Mesothelial cell of epicardium (in vitro differentiated cells): ENCODE measurements at regions not wholly inside any gene's neighbourhood (a gene's known extent, or its start where the extent isn't known, plus 50 kb on each side); places are given as distances from the start of the nearest gene placed in this dataset.
"Not testable (repeated sequence)": the region's sequence is repeated elsewhere in the genome, so short reads cannot be mapped to it uniquely, and the experiment has no call there.

Experiments used
- DNase-seq, 2 experiments: peaks; one replicate each; pipeline ENCODE4 v3.0.0; 2021; ENCODE audit warnings: low spot score in 2 of 2; ENCODE audit not compliant: unreplicated experiment in 2 of 2
- H3K27ac Mint-ChIP-seq: 2 replicates; pipeline ENCODE4 v1.8.0; 2021; ENCODE audit warnings: mixed read lengths
- H3K27me3 Mint-ChIP-seq: 2 replicates; pipeline ENCODE4 v1.8.0; 2021; ENCODE audit warnings: low read depth, mixed read lengths
- H3K36me3 Mint-ChIP-seq: 2 replicates; pipeline ENCODE4 v1.8.0; 2021; ENCODE audit warnings: mixed read lengths
- H3K4me1 Mint-ChIP-seq: 2 replicates; pipeline ENCODE4 v1.8.0; 2021; ENCODE audit warnings: mixed read lengths
- H3K4me3 Mint-ChIP-seq: 2 replicates; pipeline ENCODE4 v1.8.0; 2021; ENCODE audit warnings: mild to moderate bottlenecking, moderate library complexity, mixed read lengths
- H3K9me3 Mint-ChIP-seq: 2 replicates; pipeline ENCODE4 v1.8.0; 2021; ENCODE audit warnings: mixed read lengths
- TF ChIP-seq, protein P1 (sequence below): fragments of 200-600 bp; sonication (generic); IDR thresholded peaks from one replicate; pipeline ENCODE4 v1.5.0; 2021; ENCODE audit warnings: antibody characterized with exemption; ENCODE audit not compliant: unreplicated experiment

DNA sequence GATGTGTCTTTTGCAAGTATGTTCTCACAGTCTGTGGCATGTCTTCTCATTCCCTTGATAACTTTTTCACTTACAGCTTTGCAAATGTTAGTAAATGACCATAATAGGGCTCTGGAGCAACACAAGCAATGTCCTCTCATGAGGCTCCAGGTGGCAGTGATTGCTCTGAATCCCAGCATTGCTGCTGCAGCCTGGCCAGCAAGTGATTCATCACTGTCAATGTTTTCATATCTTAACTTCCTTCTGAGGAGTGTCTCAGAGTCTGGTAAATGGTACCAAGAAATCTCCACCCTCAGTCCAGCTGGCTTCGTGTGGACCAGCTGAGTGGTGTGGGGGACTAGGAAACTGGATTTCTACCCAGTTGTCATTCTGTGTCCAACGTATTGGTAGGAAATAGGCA lies 139.6 kb downstream of the MYLK4 start:
- Mint-ChIP-seq H3K36me3 (no peaks in the 10 kb centered on the region), H3K27ac (no peak overlapping the region), H3K4me3 (no peak overlapping the region), H3K9me3 (peaks cover 21% of the 10 kb centered on the region), H3K4me1 (peaks cover 6% of the 10 kb centered on the region), H3K27me3 (no peaks in the 10 kb centered on the region)
- DNase-seq = no peak
- TF ChIP-seq, protein P1, sequence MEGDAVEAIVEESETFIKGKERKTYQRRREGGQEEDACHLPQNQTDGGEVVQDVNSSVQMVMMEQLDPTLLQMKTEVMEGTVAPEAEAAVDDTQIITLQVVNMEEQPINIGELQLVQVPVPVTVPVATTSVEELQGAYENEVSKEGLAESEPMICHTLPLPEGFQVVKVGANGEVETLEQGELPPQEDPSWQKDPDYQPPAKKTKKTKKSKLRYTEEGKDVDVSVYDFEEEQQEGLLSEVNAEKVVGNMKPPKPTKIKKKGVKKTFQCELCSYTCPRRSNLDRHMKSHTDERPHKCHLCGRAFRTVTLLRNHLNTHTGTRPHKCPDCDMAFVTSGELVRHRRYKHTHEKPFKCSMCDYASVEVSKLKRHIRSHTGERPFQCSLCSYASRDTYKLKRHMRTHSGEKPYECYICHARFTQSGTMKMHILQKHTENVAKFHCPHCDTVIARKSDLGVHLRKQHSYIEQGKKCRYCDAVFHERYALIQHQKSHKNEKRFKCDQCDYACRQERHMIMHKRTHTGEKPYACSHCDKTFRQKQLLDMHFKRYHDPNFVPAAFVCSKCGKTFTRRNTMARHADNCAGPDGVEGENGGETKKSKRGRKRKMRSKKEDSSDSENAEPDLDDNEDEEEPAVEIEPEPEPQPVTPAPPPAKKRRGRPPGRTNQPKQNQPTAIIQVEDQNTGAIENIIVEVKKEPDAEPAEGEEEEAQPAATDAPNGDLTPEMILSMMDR = no peak

DNA sequence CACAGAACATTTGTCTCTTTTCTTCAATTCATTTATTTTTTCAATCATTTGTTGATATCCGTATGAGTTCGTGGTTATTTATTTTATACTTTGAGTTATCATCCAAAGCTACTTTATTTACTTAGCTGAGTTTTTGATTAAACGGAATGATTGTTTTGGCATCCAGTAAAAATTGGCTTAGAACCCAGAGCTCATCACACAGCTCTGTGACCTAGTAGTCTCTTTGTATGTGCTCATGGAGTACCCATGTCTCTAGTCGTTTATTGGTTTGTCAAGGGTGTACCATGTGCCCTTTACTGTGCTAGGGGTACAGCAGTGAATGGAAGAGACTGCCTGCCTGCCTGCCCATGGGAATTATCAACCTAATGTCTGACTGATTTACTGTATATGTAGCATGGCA lies 142.2 kb downstream of the MYLK4 start:
- Mint-ChIP-seq H3K36me3 (no peaks in the 10 kb centered on the region), H3K27ac (no peak overlapping the region), H3K4me1 (peaks cover 20% of the 10 kb centered on the region), H3K4me3 (no peak overlapping the region), H3K27me3 (no peaks in the 10 kb centered on the region), H3K9me3 (peaks cover 14% of the 10 kb centered on the region)
- TF ChIP-seq, protein P1 = no peak
- no peak for DNase-seq

DNA sequence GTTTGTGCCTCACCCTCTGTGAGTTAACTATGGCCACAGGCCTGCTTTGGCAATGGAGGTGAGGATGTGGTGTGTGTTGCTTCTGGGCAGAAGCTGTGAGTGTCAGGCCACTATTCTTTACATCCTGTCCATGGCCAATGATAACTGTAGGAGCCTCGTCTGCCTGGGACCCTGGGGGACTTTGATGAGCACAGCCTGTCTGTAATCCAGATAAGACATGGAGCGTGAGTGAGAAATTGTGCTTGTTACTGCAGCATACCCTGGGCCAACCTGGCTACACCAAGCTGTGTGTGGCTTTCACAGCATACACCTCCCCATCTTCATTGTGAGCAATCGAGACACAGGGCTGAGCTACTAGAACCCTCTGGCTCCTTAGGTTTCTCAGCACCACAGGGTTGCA lies 150.4 kb downstream of the MYLK4 start:
- DNase-seq = no peak
- Mint-ChIP-seq H3K9me3 (peaks cover 5% of the 10 kb centered on the region), H3K4me3 (no peak overlapping the region), H3K27ac (no peak overlapping the region), H3K4me1 (peaks cover 11% of the 10 kb centered on the region), H3K36me3 (no peaks in the 10 kb centered on the region), H3K27me3 (no peaks in the 10 kb centered on the region)
- TF ChIP-seq, protein P1 = no peak

DNA sequence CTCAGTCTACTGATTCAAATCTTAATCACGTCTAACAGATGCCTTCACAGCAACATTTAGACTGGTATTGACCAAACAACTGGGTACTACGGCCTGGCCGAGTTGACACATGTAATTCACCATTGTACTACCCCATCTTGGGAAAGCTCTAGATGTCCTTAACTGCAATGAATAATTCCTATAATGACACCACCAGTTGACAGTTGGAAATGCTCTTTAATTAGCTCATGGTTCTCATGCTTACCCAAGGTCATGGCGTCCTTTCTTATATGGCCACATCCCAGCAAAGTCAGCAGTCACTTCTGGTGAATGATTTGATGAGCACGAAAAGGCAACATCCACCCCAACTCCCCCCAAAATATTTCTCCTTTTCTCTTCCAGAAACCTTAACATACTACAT lies 150.9 kb downstream of the MYLK4 start:
- H3K9me3 Mint-ChIP-seq = peaks cover 5% of the 10 kb centered on the region
- no peak overlapping the region for H3K4me3 Mint-ChIP-seq
- no peak overlapping the region for H3K27ac Mint-ChIP-seq
- no peak for DNase-seq
- no peaks in the 10 kb centered on the region for H3K27me3 Mint-ChIP-seq
- TF ChIP-seq, protein P1 = no peak
- peaks cover 7% of the 10 kb centered on the region for H3K4me1 Mint-ChIP-seq
- no peaks in the 10 kb centered on the region for H3K36me3 Mint-ChIP-seq

DNA sequence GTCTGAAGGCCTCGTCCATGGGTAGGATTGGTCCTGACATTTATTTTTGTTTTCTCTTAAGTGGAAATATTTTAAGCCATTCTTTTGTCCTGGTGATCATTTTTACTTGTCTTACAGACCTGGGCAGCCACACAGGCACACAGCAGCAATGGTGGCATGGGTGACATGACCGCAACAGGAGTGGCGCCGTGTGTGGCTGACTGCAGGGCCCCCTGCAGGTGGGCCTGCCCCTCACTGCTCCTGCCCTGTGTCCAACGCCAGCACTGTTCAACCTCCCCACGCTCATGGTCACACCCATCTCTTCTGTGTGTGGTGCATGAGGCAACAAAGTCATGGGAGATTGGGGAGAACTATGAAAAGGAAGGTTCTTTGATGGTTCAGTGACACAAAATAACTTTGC lies 151.9 kb downstream of the MYLK4 start:
- TF ChIP-seq, protein P1 = no peak
- no peak for DNase-seq
- Mint-ChIP-seq H3K4me3 (no peak overlapping the region), H3K4me1 (peaks cover 4% of the 10 kb centered on the region), H3K9me3 (peaks cover 5% of the 10 kb centered on the region), H3K36me3 (no peaks in the 10 kb centered on the region), H3K27me3 (no peaks in the 10 kb centered on the region), H3K27ac (no peak overlapping the region)

DNA sequence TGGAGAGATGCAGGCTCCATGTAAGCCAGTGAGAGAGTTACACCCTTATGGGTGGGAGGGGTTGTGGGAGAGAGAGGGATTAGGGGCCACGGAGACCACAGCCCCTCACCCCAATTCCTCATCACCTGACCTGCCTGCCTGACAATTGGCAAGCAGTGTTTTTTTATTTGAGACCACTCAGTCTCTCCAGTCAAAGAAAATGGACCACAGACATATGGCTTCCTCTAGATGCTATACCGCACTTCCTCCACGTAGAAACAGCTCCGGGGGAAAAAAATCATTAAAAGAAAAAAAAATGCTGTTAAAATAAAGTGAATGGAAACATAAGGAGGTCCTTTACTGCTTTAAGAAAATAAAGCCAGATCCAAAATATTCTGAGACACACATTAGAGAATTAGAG lies 152.7 kb downstream of the MYLK4 start:
- peaks cover 5% of the 10 kb centered on the region for H3K9me3 Mint-ChIP-seq
- TF ChIP-seq, protein P1 = no peak
- H3K27me3 Mint-ChIP-seq = no peaks in the 10 kb centered on the region
- H3K4me3 Mint-ChIP-seq = no peak overlapping the region
- DNase-seq = no peak
- H3K27ac Mint-ChIP-seq = peak overlapping the region; percentile 7
- peaks cover under 1% of the 10 kb centered on the region for H3K4me1 Mint-ChIP-seq
- no peaks in the 10 kb centered on the region for H3K36me3 Mint-ChIP-seq

DNA sequence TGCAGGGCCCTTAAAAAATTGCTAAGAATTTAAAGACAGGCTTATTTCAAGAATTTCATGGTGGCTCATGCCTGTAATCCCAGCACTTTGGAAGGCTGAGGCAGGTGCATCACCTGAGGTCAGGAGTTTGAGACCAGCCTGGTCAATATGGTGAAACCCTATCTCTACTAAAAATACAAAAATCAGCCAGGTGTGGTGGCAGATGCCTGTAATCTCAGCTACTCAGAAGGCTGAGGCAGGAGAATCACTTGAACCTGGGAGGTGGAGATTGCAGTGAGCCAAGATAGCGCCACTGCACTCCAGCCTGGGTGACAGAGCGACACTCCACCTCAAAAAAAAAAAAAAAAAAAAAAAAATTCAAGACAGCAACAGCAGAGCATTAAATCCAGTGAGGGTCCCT lies 153.3 kb downstream of the MYLK4 start:
- not testable (repeated sequence) for H3K27me3 Mint-ChIP-seq, DNase-seq, H3K4me3 Mint-ChIP-seq, H3K27ac Mint-ChIP-seq, H3K36me3 Mint-ChIP-seq, H3K9me3 Mint-ChIP-seq, H3K4me1 Mint-ChIP-seq
